B cell (primary cell): ENCODE measurements at regions not wholly inside any gene's neighbourhood (a gene's known extent, or its start where the extent isn't known, plus 50 kb on each side); places are given as distances from the start of the nearest gene placed in this dataset.

Experiments used
- ATAC-seq: fragments of 200-7000 bp; cut with Tn5 transposase; one replicate; pipeline ENCODE4 v1.10.0; 2021; ENCODE audit warnings: low read depth, mild to moderate bottlenecking, moderate number of reproducible peaks, moderate library complexity
- CTCF ChIA-PET: fragments of 350-600 bp; sonication (Branson Sonifier 250); formaldehyde crosslinking; loops from one replicate; lab custom pipeline; 2021; ENCODE audit warnings: antibody characterized with exemption, inconsistent platforms; lab: Charles Lee
- POLR2A ChIA-PET: fragments of 350-600 bp; sonication (Branson Sonifier 250); formaldehyde crosslinking; loops from one replicate; lab custom pipeline; 2021; ENCODE audit warnings: antibody characterized with exemption; lab: Charles Lee
- DNase-seq: peaks from one replicate; pipeline ENCODE4 v3.0.0; 2013
- H2AFZ ChIP-seq: 2 replicates; pipeline ENCODE4 v1.6.1; 2012; ENCODE audit warnings: mild to moderate bottlenecking, low read depth, low read length; ENCODE audit not compliant: insufficient read depth, poor library complexity, severe bottlenecking
- H3K27ac ChIP-seq, 2 donors: 1 replicate in 1 of 2; 2 replicates in 1 of 2; pipeline ENCODE4 v1.5.1; 2012 to 2013; ENCODE audit warnings: low read length in 2 of 2, mild to moderate bottlenecking in 2 of 2, moderate library complexity in 1 of 2
- H3K27me3 ChIP-seq, 4 experiments: fragments of 200-600 bp in 1 of 4; sonication (generic) in 1 of 4; replicated peaks in 1 of 4; 1 replicate in 2 of 4; 2 replicates in 2 of 4; pipeline versions ENCODE4 v1.6.1 to v1.7.0; 2013 to 2016; ENCODE audit warnings: low read length in 3 of 4, mild to moderate bottlenecking in 2 of 4, mixed read lengths in 1 of 4, moderate library complexity in 1 of 4; ENCODE audit not compliant: insufficient read depth in 4 of 4, control insufficient read depth in 3 of 4; ENCODE audit errors: control extremely low read depth in 1 of 4
- H3K36me3 ChIP-seq, 2 experiments: replicated peaks in 1 of 2; 1 replicate in 1 of 2; 2 replicates in 1 of 2; pipeline versions ENCODE4 v1.6.1 to v1.7.1; 2013; ENCODE audit warnings: low read length in 1 of 2; ENCODE audit not compliant: insufficient read depth in 2 of 2, control insufficient read depth in 1 of 2; ENCODE audit errors: control extremely low read depth in 1 of 2, extremely low read depth in 1 of 2
- H3K4me1 ChIP-seq, 2 donors: fragments of 200-600 bp in 1 of 2; sonication (generic) in 1 of 2; 1 replicate in 1 of 2; 2 replicates in 1 of 2; pipeline versions ENCODE4 v1.5.1 to v1.6.1; 2013 to 2017; ENCODE audit warnings: low read length in 2 of 2; ENCODE audit not compliant: control insufficient read depth in 2 of 2, insufficient read depth in 2 of 2
- H3K4me2 ChIP-seq: replicated peaks from 2 replicates; pipeline ENCODE3; 2012; ENCODE audit warnings: mild to moderate bottlenecking, low read depth, low read length; ENCODE audit not compliant: poor library complexity, severe bottlenecking
- H3K4me3 ChIP-seq, 5 experiments: fragments of 200-600 bp in 1 of 5; sonication (generic) in 1 of 5; 1 replicate in 3 of 5; 2 replicates in 2 of 5; pipeline versions ENCODE4 v1.5.1 to v1.7.0; 2011 to 2016; ENCODE audit warnings: low read length in 4 of 5, mild to moderate bottlenecking in 4 of 5, low read depth in 2 of 5, control low read depth in 1 of 5, moderate library complexity in 1 of 5; ENCODE audit not compliant: insufficient read depth in 1 of 5; ENCODE audit errors: control extremely low read depth in 1 of 5, extremely low read depth in 1 of 5
- H3K79me2 ChIP-seq: fragments of 200-600 bp; sonication (generic); one replicate; pipeline ENCODE4 v1.6.0; 2016; ENCODE audit warnings: low read length; ENCODE audit not compliant: control insufficient read depth, insufficient read depth
- H3K9ac ChIP-seq: fragments of 200-600 bp; sonication (generic); 2 replicates; pipeline ENCODE4 v1.6.1; 2017; ENCODE audit warnings: mild to moderate bottlenecking, low read length, moderate library complexity
- H3K9me3 ChIP-seq, 3 donors: one replicate each; pipeline versions ENCODE4 v1.6.1 to v1.7.1; 2013; ENCODE audit warnings: low read length in 2 of 3; ENCODE audit not compliant: control insufficient read depth in 2 of 3, insufficient read depth in 1 of 3; ENCODE audit errors: control extremely low read depth in 1 of 3
- H4K20me1 ChIP-seq: 2 replicates; pipeline ENCODE4 v1.6.0; 2012; ENCODE audit warnings: mild to moderate bottlenecking, low read length; ENCODE audit not compliant: insufficient read depth, control insufficient read depth, poor library complexity, severe bottlenecking
- H3K27ac Mint-ChIP-seq: one replicate; pipeline ENCODE4 v1.8.0; 2021; ENCODE audit warnings: mixed read lengths
- H3K27me3 Mint-ChIP-seq: one replicate; pipeline ENCODE4 v1.8.0; 2021; ENCODE audit warnings: mixed read lengths
- H3K4me1 Mint-ChIP-seq: one replicate; pipeline ENCODE4 v1.8.0; 2021; ENCODE audit warnings: mixed read lengths
- H3K4me3 Mint-ChIP-seq: one replicate; pipeline ENCODE4 v1.8.0; 2021; ENCODE audit warnings: mixed read lengths
- H3K9me3 Mint-ChIP-seq: one replicate; pipeline ENCODE4 v1.8.0; 2022; ENCODE audit warnings: mixed read lengths; ENCODE audit not compliant: insufficient read depth
- EZH2 ChIP-seq: IDR thresholded peaks from 2 replicates; pipeline ENCODE4 v1.6.1; 2012; ENCODE audit warnings: borderline replicate concordance, low read depth, mild to moderate bottlenecking, moderate library complexity, low read length; ENCODE audit not compliant: insufficient read depth, poor library complexity, severe bottlenecking
- WGBS: methylation state at CpG from one replicate; pipeline ENCODE4 v1.1.5; 2013; ENCODE audit warnings: missing lambda C conversion rate; ENCODE audit not compliant: insufficient coverage; 5-methylcytosine and 5-hydroxymethylcytosine counted together
- intact Hi-C: fragments of 100-400 bp; cut with micrococcal nuclease; formaldehyde crosslinking; loops from one replicate; pipeline ENCODE4 v1.10.0; 2022
- TF ChIP-seq, protein P1 (sequence below): fragments of 200-600 bp; IDR thresholded peaks from one replicate; pipeline ENCODE4 v1.8.0; 2022; ENCODE audit warnings: antibody characterized with exemption, mild to moderate bottlenecking

DNA sequence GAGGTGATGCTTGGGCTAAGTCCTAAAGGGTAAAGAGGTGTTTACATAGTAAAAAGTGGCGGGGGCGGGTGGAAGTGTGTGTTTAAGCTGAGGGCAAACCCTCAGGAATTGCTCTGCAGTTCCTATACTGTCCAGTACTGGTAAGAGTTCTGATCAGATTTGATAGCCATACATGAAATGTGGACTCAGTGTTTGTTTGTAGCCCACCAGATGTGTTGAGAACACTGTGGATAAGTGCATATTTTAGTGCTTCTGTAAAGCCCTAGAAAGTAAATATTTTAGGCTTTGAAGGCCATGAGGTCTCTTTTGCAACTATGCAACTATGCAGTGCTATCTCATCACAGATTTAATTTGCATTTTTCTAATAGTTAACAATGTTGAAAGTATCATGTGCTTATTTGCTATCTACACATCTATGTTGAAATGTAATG is 80.7 kb upstream of the EOLA2 start:
- no peak for TF ChIP-seq EZH2
- TF ChIP-seq, protein P1, sequence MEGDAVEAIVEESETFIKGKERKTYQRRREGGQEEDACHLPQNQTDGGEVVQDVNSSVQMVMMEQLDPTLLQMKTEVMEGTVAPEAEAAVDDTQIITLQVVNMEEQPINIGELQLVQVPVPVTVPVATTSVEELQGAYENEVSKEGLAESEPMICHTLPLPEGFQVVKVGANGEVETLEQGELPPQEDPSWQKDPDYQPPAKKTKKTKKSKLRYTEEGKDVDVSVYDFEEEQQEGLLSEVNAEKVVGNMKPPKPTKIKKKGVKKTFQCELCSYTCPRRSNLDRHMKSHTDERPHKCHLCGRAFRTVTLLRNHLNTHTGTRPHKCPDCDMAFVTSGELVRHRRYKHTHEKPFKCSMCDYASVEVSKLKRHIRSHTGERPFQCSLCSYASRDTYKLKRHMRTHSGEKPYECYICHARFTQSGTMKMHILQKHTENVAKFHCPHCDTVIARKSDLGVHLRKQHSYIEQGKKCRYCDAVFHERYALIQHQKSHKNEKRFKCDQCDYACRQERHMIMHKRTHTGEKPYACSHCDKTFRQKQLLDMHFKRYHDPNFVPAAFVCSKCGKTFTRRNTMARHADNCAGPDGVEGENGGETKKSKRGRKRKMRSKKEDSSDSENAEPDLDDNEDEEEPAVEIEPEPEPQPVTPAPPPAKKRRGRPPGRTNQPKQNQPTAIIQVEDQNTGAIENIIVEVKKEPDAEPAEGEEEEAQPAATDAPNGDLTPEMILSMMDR, result no peak
- Histone ChIP-seq H3K9me3 (no peaks in the 10 kb centered on the region), H4K20me1 (no peaks in the 10 kb centered on the region), H3K4me1 (no peaks in the 10 kb centered on the region), H3K4me3 (no peak overlapping the region), H3K79me2 (no peaks in the 10 kb centered on the region), H3K4me2 (no peak overlapping the region), H3K36me3 (no peaks in the 10 kb centered on the region), H3K27me3 (no peaks in the 10 kb centered on the region), H3K27ac (no peak overlapping the region), H3K9ac (no peak overlapping the region), H2AFZ (no peak overlapping the region)
- ChIA-PET POLR2A (no interaction called here), CTCF (no interaction called here)
- no peaks in the 10 kb centered on the region for H3K9me3 Mint-ChIP-seq
- H3K27me3 Mint-ChIP-seq, result no peaks in the 10 kb centered on the region
- no peak overlapping the region for H3K4me3 Mint-ChIP-seq
- H3K4me1 Mint-ChIP-seq, result no peaks in the 10 kb centered on the region
- 93% methylated on average over 2 of the region's 2 CpGs for WGBS
- H3K27ac Mint-ChIP-seq, result no peak overlapping the region
- intact Hi-C loops, result no loop called here
- no peak for DNase-seq
- no peak for ATAC-seq

DNA sequence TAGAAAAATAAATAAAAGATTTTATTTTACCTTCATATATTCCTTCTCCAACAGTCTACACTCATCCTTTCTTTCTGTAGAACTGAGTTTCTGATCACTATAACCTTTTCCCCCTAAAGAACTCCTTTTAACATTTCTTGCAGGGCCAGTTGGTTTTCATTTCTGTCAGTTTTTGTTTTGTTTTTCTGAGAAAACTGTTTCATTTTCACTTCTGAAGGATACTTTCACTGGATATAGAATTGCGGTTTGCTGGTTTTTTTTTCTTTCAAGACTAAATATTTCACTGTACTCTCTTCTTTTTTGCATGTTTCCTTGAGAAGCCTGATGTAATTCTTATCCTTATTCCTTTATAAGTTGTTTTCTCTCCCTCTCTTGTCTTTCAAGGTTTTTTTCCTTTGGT is 90.4 kb upstream of the EOLA2 start:
- H3K27me3 Mint-ChIP-seq, result no peaks in the 10 kb centered on the region
- H3K4me1 Mint-ChIP-seq, result peaks cover 6% of the 10 kb centered on the region
- H3K4me2 ChIP-seq, result no peak overlapping the region
- TF ChIP-seq EZH2, result no peak
- TF ChIP-seq, protein P1, result no peak
- no peaks in the 10 kb centered on the region for H3K9me3 ChIP-seq
- no peaks in the 10 kb centered on the region for H3K79me2 ChIP-seq
- no peaks in the 10 kb centered on the region for H3K4me1 ChIP-seq
- no peaks in the 10 kb centered on the region for H3K9me3 Mint-ChIP-seq
- no CpG with 5 or more reads among the region's 1 CpG for WGBS
- no peak overlapping the region for H3K27ac Mint-ChIP-seq
- DNase-seq (no peak), ATAC-seq (no peak)
- no peak overlapping the region for H3K9ac ChIP-seq
- H3K36me3 ChIP-seq, result no peaks in the 10 kb centered on the region
- ChIA-PET CTCF (no interaction called here), POLR2A (no interaction called here)
- H2AFZ ChIP-seq, result no peak overlapping the region
- H3K4me3 Mint-ChIP-seq, result no peak overlapping the region
- H3K4me3 ChIP-seq, result no peak overlapping the region
- no peaks in the 10 kb centered on the region for H4K20me1 ChIP-seq
- H3K27ac ChIP-seq, result no peak overlapping the region
- intact Hi-C loops, result no loop called here
- no peaks in the 10 kb centered on the region for H3K27me3 ChIP-seq
